ENCODE measurements at regions not wholly inside any gene's neighbourhood (a gene's known extent, or its start where the extent isn't known, plus 50 kb on each side); places are given as distances from the start of the nearest gene placed in this dataset.

- TF ChIP-seq, protein P1, sequence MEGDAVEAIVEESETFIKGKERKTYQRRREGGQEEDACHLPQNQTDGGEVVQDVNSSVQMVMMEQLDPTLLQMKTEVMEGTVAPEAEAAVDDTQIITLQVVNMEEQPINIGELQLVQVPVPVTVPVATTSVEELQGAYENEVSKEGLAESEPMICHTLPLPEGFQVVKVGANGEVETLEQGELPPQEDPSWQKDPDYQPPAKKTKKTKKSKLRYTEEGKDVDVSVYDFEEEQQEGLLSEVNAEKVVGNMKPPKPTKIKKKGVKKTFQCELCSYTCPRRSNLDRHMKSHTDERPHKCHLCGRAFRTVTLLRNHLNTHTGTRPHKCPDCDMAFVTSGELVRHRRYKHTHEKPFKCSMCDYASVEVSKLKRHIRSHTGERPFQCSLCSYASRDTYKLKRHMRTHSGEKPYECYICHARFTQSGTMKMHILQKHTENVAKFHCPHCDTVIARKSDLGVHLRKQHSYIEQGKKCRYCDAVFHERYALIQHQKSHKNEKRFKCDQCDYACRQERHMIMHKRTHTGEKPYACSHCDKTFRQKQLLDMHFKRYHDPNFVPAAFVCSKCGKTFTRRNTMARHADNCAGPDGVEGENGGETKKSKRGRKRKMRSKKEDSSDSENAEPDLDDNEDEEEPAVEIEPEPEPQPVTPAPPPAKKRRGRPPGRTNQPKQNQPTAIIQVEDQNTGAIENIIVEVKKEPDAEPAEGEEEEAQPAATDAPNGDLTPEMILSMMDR (conservative IDR thresholded peaks at IDR 0.05; ENCODE audit: low read length), result no peak
- TF ChIP-seq EZH2phosphoT487 (IDR thresholded peaks at IDR 0.05; ENCODE audit: borderline replicate concordance, low read depth, low read length), result no peak
Measured at GRCh38 chr9:1469996-1470395, 419.8 kb downstream of the DMRT2 start.

Measured in OCI-LY7 (cell line).